ENCODE measurements at regions not wholly inside any gene's neighbourhood (a gene's known extent, or its start where the extent isn't known, plus 50 kb on each side); places are given as distances from the start of the nearest gene placed in this dataset.

- no peak for ATAC-seq
- TF ChIP-seq ARNTL (CRISPR knock-in tag; IDR thresholded peaks at IDR 0.05; ENCODE audit: borderline replicate concordance, low read depth) (no peak), CREB5 (CRISPR knock-in tag; IDR thresholded peaks at IDR 0.05; ENCODE audit: low read depth) (no peak), PPARA (CRISPR knock-in tag; IDR thresholded peaks at IDR 0.05; ENCODE audit: borderline replicate concordance) (no peak), ZNF565 (CRISPR knock-in tag; conservative IDR thresholded peaks at IDR 0.05; ENCODE audit: low read depth) (no peak), ZNF8 (CRISPR knock-in tag; IDR thresholded peaks at IDR 0.05) (no peak), TCF4 (CRISPR knock-in tag; IDR thresholded peaks at IDR 0.05; ENCODE audit: borderline replicate concordance) (no peak), ESRRG (CRISPR knock-in tag; IDR thresholded peaks at IDR 0.05) (no peak), PATZ1 (CRISPR knock-in tag; IDR thresholded peaks at IDR 0.05; ENCODE audit: borderline replicate concordance) (no peak)
- TF ChIP-seq, protein P1, sequence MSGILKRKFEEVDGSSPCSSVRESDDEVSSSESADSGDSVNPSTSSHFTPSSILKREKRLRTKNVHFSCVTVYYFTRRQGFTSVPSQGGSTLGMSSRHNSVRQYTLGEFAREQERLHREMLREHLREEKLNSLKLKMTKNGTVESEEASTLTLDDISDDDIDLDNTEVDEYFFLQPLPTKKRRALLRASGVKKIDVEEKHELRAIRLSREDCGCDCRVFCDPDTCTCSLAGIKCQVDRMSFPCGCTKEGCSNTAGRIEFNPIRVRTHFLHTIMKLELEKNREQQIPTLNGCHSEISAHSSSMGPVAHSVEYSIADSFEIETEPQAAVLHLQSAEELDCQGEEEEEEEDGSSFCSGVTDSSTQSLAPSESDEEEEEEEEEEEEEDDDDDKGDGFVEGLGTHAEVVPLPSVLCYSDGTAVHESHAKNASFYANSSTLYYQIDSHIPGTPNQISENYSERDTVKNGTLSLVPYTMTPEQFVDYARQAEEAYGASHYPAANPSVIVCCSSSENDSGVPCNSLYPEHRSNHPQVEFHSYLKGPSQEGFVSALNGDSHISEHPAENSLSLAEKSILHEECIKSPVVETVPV (CRISPR knock-in tag; IDR thresholded peaks at IDR 0.05): no peak
Observed at GRCh38 chr13:109330123-109330522, 456.3 kb downstream of the IRS2 start.

DNA sequence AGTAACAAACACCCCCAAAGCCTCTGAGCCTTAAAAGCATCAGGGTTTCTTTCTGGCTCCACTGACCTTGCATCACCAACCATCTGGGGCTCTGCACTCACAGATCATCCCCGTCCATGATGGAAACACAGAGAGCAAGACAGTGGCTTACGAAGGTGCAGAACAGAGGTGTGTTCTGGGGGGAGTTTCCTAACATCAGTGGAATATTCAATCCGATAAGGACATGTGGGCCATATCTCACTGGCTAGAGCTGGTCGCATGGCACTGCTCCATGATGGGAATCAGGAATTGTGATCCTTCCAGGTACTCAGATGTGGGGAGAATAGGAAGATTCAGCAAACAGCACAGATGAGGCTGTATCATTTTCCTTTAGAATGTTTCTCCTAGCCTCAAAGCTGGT, 457.2 kb downstream of the IRS2 start:
- TF ChIP-seq ESRRG (CRISPR knock-in tag; IDR thresholded peaks at IDR 0.05) (no peak), CREB5 (CRISPR knock-in tag; IDR thresholded peaks at IDR 0.05; ENCODE audit: low read depth) (no peak), TSHZ2 (CRISPR knock-in tag; IDR thresholded peaks at IDR 0.05) (no peak), ARNTL (CRISPR knock-in tag; IDR thresholded peaks at IDR 0.05; ENCODE audit: borderline replicate concordance, low read depth) (no peak), ZC3H10 (CRISPR knock-in tag; IDR thresholded peaks at IDR 0.05) (no peak), ZNF70 (CRISPR knock-in tag; IDR thresholded peaks at IDR 0.05) (no peak), ISL1 (CRISPR knock-in tag; IDR thresholded peaks at IDR 0.05) (no peak), ZNF8 (CRISPR knock-in tag; IDR thresholded peaks at IDR 0.05) (no peak)
- no peak for ATAC-seq

- TF ChIP-seq CSDC2 (CRISPR knock-in tag; IDR thresholded peaks at IDR 0.05) (no peak), ZNF565 (CRISPR knock-in tag; conservative IDR thresholded peaks at IDR 0.05; ENCODE audit: low read depth) (no peak), ISL1 (CRISPR knock-in tag; IDR thresholded peaks at IDR 0.05) (no peak), TSHZ2 (CRISPR knock-in tag; IDR thresholded peaks at IDR 0.05) (no peak), ZFP30 (CRISPR knock-in tag; IDR thresholded peaks at IDR 0.05) (no peak)
- ATAC-seq: no peak
Observed at GRCh38 chr13:109326601-109327000, 459.8 kb downstream of the IRS2 start.

GRCh38 chr13:109323338-109323737, 463.0 kb downstream of the IRS2 start:
- ATAC-seq: no peak

More at GRCh38 chr13:109323338-109323737, 463.0 kb downstream of the IRS2 start:
- TF ChIP-seq TSHZ2 (CRISPR knock-in tag; IDR thresholded peaks at IDR 0.05) (no peak), ZNF565 (CRISPR knock-in tag; conservative IDR thresholded peaks at IDR 0.05; ENCODE audit: low read depth) (no peak)
